ENCODE measurements at regions not wholly inside any gene's neighbourhood (a gene's known extent, or its start where the extent isn't known, plus 50 kb on each side); places are given as distances from the start of the nearest gene placed in this dataset.
"Not testable (repeated sequence)": the region's sequence is repeated elsewhere in the genome, so short reads cannot be mapped to it uniquely, and the experiment has no call there.

GRCh38 chr20:61096463-61096862 is 155.6 kb upstream of the CDH4 start:
- TF ChIP-seq CTCF (conservative IDR thresholded peaks at IDR 0.05), result no peak
- H3K27ac ChIP-seq, result no peak overlapping the region

GRCh38 chr20:61099806-61100205 is 152.3 kb upstream of the CDH4 start:
- no peak overlapping the region for H3K27ac ChIP-seq
- TF ChIP-seq ZFX (IDR thresholded peaks at IDR 0.05) (no peak), CTCF (conservative IDR thresholded peaks at IDR 0.05) (no peak)

GRCh38 chr20:61100489-61100888 is 151.6 kb upstream of the CDH4 start:
- TF ChIP-seq ZFX (IDR thresholded peaks at IDR 0.05) (no peak), CTCF (conservative IDR thresholded peaks at IDR 0.05) (no peak)
- no peak overlapping the region for H3K27ac ChIP-seq

- not testable (repeated sequence) for H3K27ac ChIP-seq
Measured at GRCh38 chr20:61101321-61101720, 150.7 kb upstream of the CDH4 start.

GRCh38 chr20:61104232-61104631 is 147.8 kb upstream of the CDH4 start:
- no peak overlapping the region for H3K27ac ChIP-seq
- TF ChIP-seq ZFX (IDR thresholded peaks at IDR 0.05) (no peak), CTCF (conservative IDR thresholded peaks at IDR 0.05) (no peak)

- no peak for TF ChIP-seq ZFX (IDR thresholded peaks at IDR 0.05)
- TF ChIP-seq CTCF (conservative IDR thresholded peaks at IDR 0.05), result no peak
- no peak overlapping the region for H3K27ac ChIP-seq
Measured at GRCh38 chr20:61105395-61105794, 146.7 kb upstream of the CDH4 start.

- TF ChIP-seq CTCF (conservative IDR thresholded peaks at IDR 0.05), result no peak
- no peak for TF ChIP-seq ZFX (IDR thresholded peaks at IDR 0.05)
Measured at GRCh38 chr20:61106438-61106837, 145.6 kb upstream of the CDH4 start.

GRCh38 chr20:61109221-61109805 is 142.7 kb upstream of the CDH4 start:
- no peak overlapping the region for H3K27ac ChIP-seq
- TF ChIP-seq ZFX (IDR thresholded peaks at IDR 0.05) (no peak), CTCF (conservative IDR thresholded peaks at IDR 0.05) (no peak)

More at GRCh38 chr20:61106438-61106837, 145.6 kb upstream of the CDH4 start:
- H3K27ac ChIP-seq, result no peak overlapping the region
